SK-N-SH treated with all-trans-retinoic acid at 6 μM for 48 hours (cell line): ENCODE measurements at regions not wholly inside any gene's neighbourhood (a gene's known extent, or its start where the extent isn't known, plus 50 kb on each side); places are given as distances from the start of the nearest gene placed in this dataset.
A peak's percentile ranks its signal among the peaks of the same experiment; 100 is the strongest.

Experiments used
- ATAC-seq: fragments of 200-7000 bp; cut with Tn5 transposase; 3 replicates; pipeline ENCODE4 v1.9.1; 2020; ENCODE audit warnings: mild to moderate bottlenecking, moderate library complexity
- ARNTL ChIP-seq: fragments of 450-650 bp; formaldehyde crosslinking; IDR thresholded peaks from 2 replicates; pipeline ENCODE4 v1.5.0; 2020; ENCODE audit warnings: low read depth, mild to moderate bottlenecking, moderate library complexity, borderline replicate concordance
- CSDC2 ChIP-seq: fragments of 250-450 bp; sonication (Bioruptor Pico); IDR thresholded peaks from 2 replicates; pipeline ENCODE4 v1.5.0; 2020; ENCODE audit warnings: mild to moderate bottlenecking, moderate library complexity
- ISL1 ChIP-seq: fragments of 250-450 bp; sonication (Bioruptor Pico); IDR thresholded peaks from 2 replicates; pipeline ENCODE4 v2.1.2; 2022; ENCODE audit warnings: mild to moderate bottlenecking, moderate library complexity
- PPARA ChIP-seq: fragments of 250-450 bp; sonication (Bioruptor Pico); IDR thresholded peaks from 2 replicates; pipeline ENCODE4 v1.5.0; 2020; ENCODE audit warnings: mild to moderate bottlenecking, borderline replicate concordance
- SNAI2 ChIP-seq: fragments of 250-450 bp; sonication (Bioruptor Pico); IDR thresholded peaks from 2 replicates; pipeline ENCODE4 v1.5.0; 2020; ENCODE audit warnings: mild to moderate bottlenecking, moderate library complexity
- TCF4 ChIP-seq: fragments of 250-450 bp; sonication (Bioruptor Pico); IDR thresholded peaks from 2 replicates; pipeline ENCODE4 v1.8.0; 2021; ENCODE audit warnings: mild to moderate bottlenecking, moderate library complexity, borderline replicate concordance
- TOX ChIP-seq: fragments of 250-450 bp; sonication (Bioruptor Pico); IDR thresholded peaks from 2 replicates; pipeline ENCODE4 v1.8.0; 2021; ENCODE audit warnings: mild to moderate bottlenecking, moderate library complexity, borderline replicate concordance
- ZNF8 ChIP-seq: fragments of 450-650 bp; formaldehyde crosslinking; IDR thresholded peaks from 2 replicates; pipeline ENCODE4 v1.5.0; 2020; ENCODE audit warnings: mild to moderate bottlenecking, moderate library complexity
- TF ChIP-seq, protein P1 (sequence below): fragments of 250-450 bp; sonication (Bioruptor Pico); IDR thresholded peaks from 2 replicates; pipeline ENCODE4 v1.5.1; 2021; ENCODE audit warnings: mild to moderate bottlenecking, moderate library complexity
- TF ChIP-seq, protein P2 (sequence below): fragments of 250-450 bp; sonication (Bioruptor Pico); IDR thresholded peaks from 2 replicates; pipeline ENCODE4 v1.8.0; 2020; ENCODE audit warnings: mild to moderate bottlenecking, moderate library complexity, borderline replicate concordance
- TF ChIP-seq, protein P3 (sequence below): fragments of 250-450 bp; sonication (Bioruptor Pico); IDR thresholded peaks from 2 replicates; pipeline ENCODE4 v1.5.0; 2020; ENCODE audit warnings: mild to moderate bottlenecking, moderate library complexity
- TF ChIP-seq, protein P4 (sequence below): fragments of 250-450 bp; sonication (Bioruptor Pico); IDR thresholded peaks from 2 replicates; pipeline ENCODE4 v1.8.0; 2021; ENCODE audit warnings: low read depth, mild to moderate bottlenecking, moderate library complexity, borderline replicate concordance

DNA sequence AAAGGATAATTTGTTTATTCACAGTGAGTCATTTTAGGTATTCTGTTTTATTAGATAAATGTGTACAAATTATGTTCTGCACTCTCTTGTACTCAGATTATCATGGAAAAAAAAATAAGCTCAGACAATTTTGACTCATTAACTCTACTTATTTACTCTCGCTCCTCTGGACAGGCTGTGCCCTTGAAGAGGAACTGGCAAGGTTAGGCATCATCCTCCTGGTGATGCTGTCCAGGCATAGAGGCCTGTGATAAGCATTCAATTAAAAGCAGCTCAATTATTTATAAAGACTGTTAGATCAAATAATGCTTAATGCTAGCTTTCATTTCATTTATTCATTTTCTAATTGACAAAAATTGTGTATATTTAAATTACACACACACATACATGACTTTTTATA, 518.5 kb downstream of the TENT5A start (continued):
- peak; percentile 84 for TF ChIP-seq ISL1 (CRISPR knock-in tag)
- TF ChIP-seq, protein P1, sequence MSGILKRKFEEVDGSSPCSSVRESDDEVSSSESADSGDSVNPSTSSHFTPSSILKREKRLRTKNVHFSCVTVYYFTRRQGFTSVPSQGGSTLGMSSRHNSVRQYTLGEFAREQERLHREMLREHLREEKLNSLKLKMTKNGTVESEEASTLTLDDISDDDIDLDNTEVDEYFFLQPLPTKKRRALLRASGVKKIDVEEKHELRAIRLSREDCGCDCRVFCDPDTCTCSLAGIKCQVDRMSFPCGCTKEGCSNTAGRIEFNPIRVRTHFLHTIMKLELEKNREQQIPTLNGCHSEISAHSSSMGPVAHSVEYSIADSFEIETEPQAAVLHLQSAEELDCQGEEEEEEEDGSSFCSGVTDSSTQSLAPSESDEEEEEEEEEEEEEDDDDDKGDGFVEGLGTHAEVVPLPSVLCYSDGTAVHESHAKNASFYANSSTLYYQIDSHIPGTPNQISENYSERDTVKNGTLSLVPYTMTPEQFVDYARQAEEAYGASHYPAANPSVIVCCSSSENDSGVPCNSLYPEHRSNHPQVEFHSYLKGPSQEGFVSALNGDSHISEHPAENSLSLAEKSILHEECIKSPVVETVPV (CRISPR knock-in tag), result peak; percentile 37; the same call in 1 of the 2 replicates
- TF ChIP-seq, protein P2, sequence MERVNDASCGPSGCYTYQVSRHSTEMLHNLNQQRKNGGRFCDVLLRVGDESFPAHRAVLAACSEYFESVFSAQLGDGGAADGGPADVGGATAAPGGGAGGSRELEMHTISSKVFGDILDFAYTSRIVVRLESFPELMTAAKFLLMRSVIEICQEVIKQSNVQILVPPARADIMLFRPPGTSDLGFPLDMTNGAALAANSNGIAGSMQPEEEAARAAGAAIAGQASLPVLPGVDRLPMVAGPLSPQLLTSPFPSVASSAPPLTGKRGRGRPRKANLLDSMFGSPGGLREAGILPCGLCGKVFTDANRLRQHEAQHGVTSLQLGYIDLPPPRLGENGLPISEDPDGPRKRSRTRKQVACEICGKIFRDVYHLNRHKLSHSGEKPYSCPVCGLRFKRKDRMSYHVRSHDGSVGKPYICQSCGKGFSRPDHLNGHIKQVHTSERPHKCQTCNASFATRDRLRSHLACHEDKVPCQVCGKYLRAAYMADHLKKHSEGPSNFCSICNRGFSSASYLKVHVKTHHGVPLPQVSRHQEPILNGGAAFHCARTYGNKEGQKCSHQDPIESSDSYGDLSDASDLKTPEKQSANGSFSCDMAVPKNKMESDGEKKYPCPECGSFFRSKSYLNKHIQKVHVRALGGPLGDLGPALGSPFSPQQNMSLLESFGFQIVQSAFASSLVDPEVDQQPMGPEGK (CRISPR knock-in tag), result no peak; the same call in 1 of the 2 replicates
- peak; percentile 81 for TF ChIP-seq TCF4 (CRISPR knock-in tag)

DNA sequence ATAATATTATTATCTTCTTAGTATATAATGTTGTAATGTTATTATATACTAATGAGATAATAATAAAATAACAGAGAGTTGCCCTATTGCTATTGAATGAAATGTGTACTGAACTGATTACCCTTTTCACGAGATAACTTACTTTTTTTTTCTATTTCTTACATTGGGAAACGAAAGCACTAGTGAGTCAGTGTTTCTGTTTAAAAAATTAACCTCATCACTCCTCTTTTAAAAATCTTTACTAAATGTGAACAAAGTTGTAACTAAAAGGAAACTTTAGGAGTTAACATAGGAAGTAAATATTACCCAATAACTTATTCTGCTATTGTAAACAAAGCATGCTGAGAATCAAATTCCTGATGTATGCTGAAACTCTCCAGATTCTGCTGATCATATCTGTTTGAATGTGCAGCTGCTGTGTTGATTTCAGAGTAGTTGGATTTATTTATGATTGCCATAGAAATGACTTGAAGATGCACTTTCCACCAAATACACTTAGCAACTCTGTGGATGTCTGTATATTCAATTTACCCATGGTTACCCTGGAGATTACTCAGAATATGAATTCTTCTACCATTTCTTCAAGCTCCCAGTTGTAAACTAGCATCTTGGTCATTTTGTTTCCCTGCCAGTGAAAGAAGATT, 523.4 kb downstream of the TENT5A start:
- TF ChIP-seq SNAI2 (CRISPR knock-in tag) (no peak), CSDC2 (CRISPR knock-in tag) (no peak), TCF4 (CRISPR knock-in tag) (no peak), ISL1 (CRISPR knock-in tag) (peak; percentile 82), PPARA (no peak)
- TF ChIP-seq, all 23 proteins: peak for 1
- peak; percentile 81 for ATAC-seq

DNA sequence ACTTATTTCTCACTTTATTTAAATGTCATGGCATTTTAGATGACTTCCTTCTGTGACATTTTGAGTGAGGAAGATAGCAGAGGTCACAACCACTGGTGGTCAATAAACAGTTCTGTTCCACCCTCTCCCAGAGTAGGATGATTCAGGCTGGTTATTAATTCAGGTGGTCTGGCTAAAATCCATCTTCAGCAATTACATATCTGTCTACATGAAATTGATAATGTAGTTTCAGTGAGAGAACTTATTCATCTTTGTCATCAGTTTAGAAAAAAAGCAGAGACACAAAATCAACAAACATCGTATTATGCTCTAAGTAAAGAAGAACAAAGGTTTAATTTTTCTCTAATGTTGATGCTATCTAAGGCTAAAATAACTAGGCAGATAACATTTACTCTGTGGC, 525.5 kb downstream of the TENT5A start:
- ATAC-seq, result no peak
- TF ChIP-seq ISL1 (CRISPR knock-in tag), result peak; percentile 86
- TF ChIP-seq ARNTL, result no peak
- 0 out of 2 replicates have a peak, but pooled peaks have one; percentile 27 for TF ChIP-seq TOX

DNA sequence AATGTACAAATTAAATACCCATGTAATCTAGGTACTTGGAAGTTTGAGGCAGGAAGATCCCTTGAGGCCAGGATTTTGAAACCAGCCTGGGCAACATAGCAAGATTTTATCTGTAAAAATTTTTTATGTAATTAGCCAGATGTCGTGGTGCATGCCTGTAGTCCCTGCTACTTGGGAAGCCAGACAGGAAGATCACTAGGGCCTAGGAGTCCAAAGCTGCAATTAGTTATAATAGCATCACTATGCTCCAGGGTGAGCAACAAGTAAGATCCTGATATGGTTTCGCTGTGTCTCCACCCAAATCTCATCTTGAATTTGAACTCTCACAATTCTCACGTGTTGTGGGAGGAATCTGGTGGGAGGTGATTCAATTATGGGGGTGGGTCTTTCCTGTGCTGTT, 535.8 kb downstream of the TENT5A start:
- TF ChIP-seq ZNF8 (no peak), TCF4 (CRISPR knock-in tag) (peak; percentile 59; the same call in 1 of the 2 replicates)
- TF ChIP-seq, protein P3, sequence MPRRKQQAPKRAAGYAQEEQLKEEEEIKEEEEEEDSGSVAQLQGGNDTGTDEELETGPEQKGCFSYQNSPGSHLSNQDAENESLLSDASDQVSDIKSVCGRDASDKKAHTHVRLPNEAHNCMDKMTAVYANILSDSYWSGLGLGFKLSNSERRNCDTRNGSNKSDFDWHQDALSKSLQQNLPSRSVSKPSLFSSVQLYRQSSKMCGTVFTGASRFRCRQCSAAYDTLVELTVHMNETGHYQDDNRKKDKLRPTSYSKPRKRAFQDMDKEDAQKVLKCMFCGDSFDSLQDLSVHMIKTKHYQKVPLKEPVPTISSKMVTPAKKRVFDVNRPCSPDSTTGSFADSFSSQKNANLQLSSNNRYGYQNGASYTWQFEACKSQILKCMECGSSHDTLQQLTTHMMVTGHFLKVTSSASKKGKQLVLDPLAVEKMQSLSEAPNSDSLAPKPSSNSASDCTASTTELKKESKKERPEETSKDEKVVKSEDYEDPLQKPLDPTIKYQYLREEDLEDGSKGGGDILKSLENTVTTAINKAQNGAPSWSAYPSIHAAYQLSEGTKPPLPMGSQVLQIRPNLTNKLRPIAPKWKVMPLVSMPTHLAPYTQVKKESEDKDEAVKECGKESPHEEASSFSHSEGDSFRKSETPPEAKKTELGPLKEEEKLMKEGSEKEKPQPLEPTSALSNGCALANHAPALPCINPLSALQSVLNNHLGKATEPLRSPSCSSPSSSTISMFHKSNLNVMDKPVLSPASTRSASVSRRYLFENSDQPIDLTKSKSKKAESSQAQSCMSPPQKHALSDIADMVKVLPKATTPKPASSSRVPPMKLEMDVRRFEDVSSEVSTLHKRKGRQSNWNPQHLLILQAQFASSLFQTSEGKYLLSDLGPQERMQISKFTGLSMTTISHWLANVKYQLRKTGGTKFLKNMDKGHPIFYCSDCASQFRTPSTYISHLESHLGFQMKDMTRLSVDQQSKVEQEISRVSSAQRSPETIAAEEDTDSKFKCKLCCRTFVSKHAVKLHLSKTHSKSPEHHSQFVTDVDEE (CRISPR knock-in tag), result peak; percentile 49
- TF ChIP-seq, protein P2 (CRISPR knock-in tag), result no peak
- TF ChIP-seq, protein P4, sequence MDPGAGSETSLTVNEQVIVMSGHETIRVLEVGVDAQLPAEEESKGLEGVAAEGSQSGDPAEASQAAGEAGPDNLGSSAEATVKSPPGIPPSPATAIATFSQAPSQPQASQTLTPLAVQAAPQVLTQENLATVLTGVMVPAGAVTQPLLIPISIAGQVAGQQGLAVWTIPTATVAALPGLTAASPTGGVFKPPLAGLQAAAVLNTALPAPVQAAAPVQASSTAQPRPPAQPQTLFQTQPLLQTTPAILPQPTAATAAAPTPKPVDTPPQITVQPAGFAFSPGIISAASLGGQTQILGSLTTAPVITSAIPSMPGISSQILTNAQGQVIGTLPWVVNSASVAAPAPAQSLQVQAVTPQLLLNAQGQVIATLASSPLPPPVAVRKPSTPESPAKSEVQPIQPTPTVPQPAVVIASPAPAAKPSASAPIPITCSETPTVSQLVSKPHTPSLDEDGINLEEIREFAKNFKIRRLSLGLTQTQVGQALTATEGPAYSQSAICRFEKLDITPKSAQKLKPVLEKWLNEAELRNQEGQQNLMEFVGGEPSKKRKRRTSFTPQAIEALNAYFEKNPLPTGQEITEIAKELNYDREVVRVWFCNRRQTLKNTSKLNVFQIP (CRISPR knock-in tag), result no peak

DNA sequence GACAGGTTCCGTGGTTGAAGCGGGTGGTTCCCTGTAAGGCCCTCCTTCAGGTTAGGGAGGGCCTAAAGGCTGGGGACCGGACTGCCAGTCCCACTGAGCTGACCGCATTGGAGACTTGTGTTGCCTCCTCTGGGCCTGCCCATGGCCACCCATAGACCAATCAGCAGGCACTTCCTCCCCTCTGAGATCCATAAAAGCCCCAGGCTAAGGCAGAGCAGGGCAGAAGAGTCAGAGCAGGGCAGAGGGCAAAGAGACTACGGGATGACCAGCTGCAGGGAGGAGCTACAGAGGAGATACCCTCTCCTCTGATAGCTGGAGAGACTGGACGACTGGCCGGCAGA, 537.4 kb downstream of the TENT5A start:
- no peak for TF ChIP-seq ISL1 (CRISPR knock-in tag)
- ATAC-seq, result no peak

More for the DNA sequence above, 535.8 kb downstream of the TENT5A start:
- ATAC-seq, result no peak
